K562 (cell line): ENCODE measurements at regions not wholly inside any gene's neighbourhood (a gene's known extent, or its start where the extent isn't known, plus 50 kb on each side); places are given as distances from the start of the nearest gene placed in this dataset.

Experiments used
- ATF2 ChIP-seq: sonication (generic); formaldehyde crosslinking; IDR thresholded peaks from 2 replicates; pipeline ENCODE4 v1.8.1; 2022; ENCODE audit warnings: missing genetic modification reagents
- CHD7 ChIP-seq: fragments of 200-600 bp; sonication (generic); IDR thresholded peaks from one replicate; pipeline ENCODE4 v1.6.1; 2012; ENCODE audit warnings: mild to moderate bottlenecking, low read depth, low read length, inconsistent platforms
- CTCF ChIP-seq, 3 experiments: IDR thresholded peaks in 2 of 3; conservative IDR thresholded peaks in 1 of 3; 2 replicates each; pipeline ENCODE4 v1.5.1; 2011 to 2012; ENCODE audit warnings: low read length in 3 of 3, mild to moderate bottlenecking in 3 of 3, control low read depth in 2 of 3, improper control_type of control experiment in 1 of 3, inconsistent platforms in 1 of 3, low read depth in 1 of 3, mixed read lengths in 1 of 3, moderate library complexity in 1 of 3; ENCODE audit not compliant: insufficient read depth in 2 of 3
- ETV6 ChIP-seq, 3 experiments: fragments of 150-350 bp in 1 of 3; sonication (generic) in 1 of 3; formaldehyde crosslinking in 1 of 3; IDR thresholded peaks; 2 replicates each; pipeline versions ENCODE4 v1.6.1 to v1.8.0; 2014 to 2022; ENCODE audit warnings: borderline replicate concordance in 2 of 3, low read depth in 2 of 3, antibody characterized with exemption in 1 of 3, low read length in 1 of 3, mild to moderate bottlenecking in 1 of 3, missing genetic modification reagents in 1 of 3
- EZH2 ChIP-seq: IDR thresholded peaks from 2 replicates; pipeline ENCODE4 v1.6.1; 2012; ENCODE audit warnings: low read depth, mild to moderate bottlenecking, inconsistent platforms, low read length, borderline replicate concordance
- KLF16 ChIP-seq: IDR thresholded peaks from 2 replicates; pipeline ENCODE4 v1.6.1; 2016; ENCODE audit warnings: antibody characterized with exemption
- NFE2L1 ChIP-seq: fragments of 450-650 bp; IDR thresholded peaks from 2 replicates; pipeline ENCODE4 v1.6.1; 2016; ENCODE audit warnings: missing genetic modification characterization, low read depth, mild to moderate bottlenecking, missing compliant biosample characterization, moderate library complexity, borderline replicate concordance
- POLR2H ChIP-seq: IDR thresholded peaks from 2 replicates; pipeline ENCODE4 v1.6.1; 2016; ENCODE audit warnings: missing genetic modification characterization, low read depth, mild to moderate bottlenecking, control low read depth, missing compliant biosample characterization, moderate library complexity
- RFX5 ChIP-seq: IDR thresholded peaks from 2 replicates; pipeline ENCODE4 v1.6.1; 2011; ENCODE audit warnings: low read depth, mild to moderate bottlenecking, improper control_type of control experiment, low read length
- SP1 ChIP-seq: sonication (generic); formaldehyde crosslinking; IDR thresholded peaks from 2 replicates; pipeline ENCODE4 v1.8.1; 2022; ENCODE audit warnings: mild to moderate bottlenecking, missing genetic modification reagents
- SRSF9 ChIP-seq: fragments of 200-400 bp; formaldehyde crosslinking; IDR thresholded peaks from 2 replicates; pipeline ENCODE4 v1.6.1; 2017; ENCODE audit warnings: low read depth, low read length, borderline replicate concordance
- ZNF133 ChIP-seq: fragments of 250-450 bp; sonication (Bioruptor Pico); IDR thresholded peaks from 2 replicates; pipeline ENCODE4 v1.4.0; 2020; ENCODE audit warnings: mild to moderate bottlenecking
- ZNF277 ChIP-seq: fragments of 250-450 bp; sonication (Bioruptor Pico); IDR thresholded peaks from 2 replicates; pipeline ENCODE4 v1.8.0; 2022; ENCODE audit warnings: inconsistent platforms, mild to moderate bottlenecking, moderate library complexity, borderline replicate concordance

GRCh38 chr14:42316693-42317092 lies 710.0 kb downstream of the LRFN5 start:
- TF ChIP-seq KLF16 (no peak), CHD7 (no peak), SRSF9 (no peak), CTCF (IDR thresholded peaks at IDR 0.05 in 2 of 3, conservative IDR thresholded peaks at IDR 0.05 in 1 of 3; ENCODE audit: insufficient read depth in 2 of 3, low read depth in 1 of 3, low read length in 3 of 3) (no peak), EZH2 (no peak), SP1 (CRISPR knock-in tag) (no peak), POLR2H (no peak), ETV6 (IDR thresholded peaks at IDR 0.05; ENCODE audit: borderline replicate concordance in 1 of 2, low read depth in 2 of 2, low read length in 1 of 2) (no peak), ETV6 (CRISPR knock-in tag; IDR thresholded peaks at IDR 0.05; ENCODE audit: borderline replicate concordance) (no peak), ZNF277 (CRISPR knock-in tag) (no peak), ATF2 (CRISPR knock-in tag) (no peak), NFE2L1 (tag) (no peak), ZNF133 (CRISPR knock-in tag) (no peak), RFX5 (no peak)
